Head of caudate nucleus (tissue), 42 donors: ENCODE measurements at regions not wholly inside any gene's neighbourhood (a gene's known extent, or its start where the extent isn't known, plus 50 kb on each side); places are given as distances from the start of the nearest gene placed in this dataset.
"Not testable (repeated sequence)": the region's sequence is repeated elsewhere in the genome, so short reads cannot be mapped to it uniquely, and the experiment has no call there.

Experiments used
- DNase-seq, 42 donors: peaks; one replicate each; pipeline versions ENCODE4 v3.0.0 to v3.0.0-alpha.2; 2020 to 2021; ENCODE audit warnings: mixed read lengths in 7 of 42
- intact Hi-C: fragments of 100-400 bp; cut with DNase I; formaldehyde crosslinking; loops from one replicate; pipeline ENCODE4 v1.15.0; 2022

DNA sequence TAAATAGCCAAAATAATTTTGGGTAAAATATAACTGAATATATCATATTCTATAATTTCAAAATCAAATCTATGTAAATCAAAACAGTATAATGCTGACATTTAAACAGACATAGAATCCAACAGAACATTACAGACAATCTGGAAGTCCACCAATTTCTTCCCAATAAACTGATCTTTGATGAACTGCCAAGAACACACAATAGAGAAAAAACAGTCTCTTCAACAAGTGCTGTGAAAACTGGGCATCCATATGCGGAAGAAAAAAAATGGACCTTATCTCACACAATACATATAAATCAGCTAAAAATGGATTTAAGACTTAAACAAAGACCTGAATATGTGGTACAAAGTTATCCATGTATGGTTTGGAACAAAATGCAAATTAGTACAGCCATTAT, 1022.7 kb downstream of the TMEM121 start:
- intact Hi-C loops = no loop called here

DNA sequence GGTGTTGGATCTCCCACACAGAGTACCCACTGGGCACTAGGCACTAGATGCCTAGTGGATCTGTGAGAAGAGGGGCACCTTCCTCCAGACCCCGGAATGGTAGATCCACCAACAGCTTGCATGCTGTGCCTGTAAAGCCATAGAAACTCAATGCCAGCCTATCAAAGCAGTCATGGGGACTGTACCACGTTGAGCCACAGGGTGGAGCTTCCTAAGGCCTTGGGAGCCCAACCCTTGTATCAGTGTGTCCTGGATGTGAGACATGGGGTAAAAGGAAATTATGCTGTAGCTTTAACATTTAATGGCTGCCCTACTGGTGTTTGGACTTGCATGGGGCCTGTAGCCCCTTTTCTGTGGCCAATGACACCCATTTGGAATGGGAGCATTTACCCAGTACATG, 1024.9 kb downstream of the TMEM121 start:
- DNase-seq = no peak
- intact Hi-C loops = no loop called here

More for the DNA sequence above, 1022.7 kb downstream of the TMEM121 start:
- no peak for DNase-seq

DNA sequence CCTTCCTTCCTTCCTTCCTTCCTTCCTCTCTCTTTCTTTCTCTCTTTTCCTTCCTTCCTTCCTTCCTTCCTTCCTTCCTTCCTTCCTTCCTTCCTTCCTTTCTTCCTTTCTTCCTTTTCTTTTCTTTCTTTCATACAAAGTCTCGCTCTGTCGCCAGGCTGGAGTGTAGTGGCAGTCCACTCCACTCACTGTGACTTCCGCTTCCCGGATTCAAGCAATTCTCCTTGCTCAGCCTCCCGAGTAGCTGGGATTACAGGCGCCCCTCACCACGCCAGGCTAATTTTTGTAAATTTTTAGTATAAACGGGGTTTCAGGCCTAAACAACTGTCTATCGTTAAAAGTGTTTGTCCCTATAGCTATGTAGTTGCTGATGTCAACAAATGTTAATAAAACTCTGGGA, 1029.8 kb downstream of the TMEM121 start:
- DNase-seq, intact Hi-C loops: not testable (repeated sequence)

DNA sequence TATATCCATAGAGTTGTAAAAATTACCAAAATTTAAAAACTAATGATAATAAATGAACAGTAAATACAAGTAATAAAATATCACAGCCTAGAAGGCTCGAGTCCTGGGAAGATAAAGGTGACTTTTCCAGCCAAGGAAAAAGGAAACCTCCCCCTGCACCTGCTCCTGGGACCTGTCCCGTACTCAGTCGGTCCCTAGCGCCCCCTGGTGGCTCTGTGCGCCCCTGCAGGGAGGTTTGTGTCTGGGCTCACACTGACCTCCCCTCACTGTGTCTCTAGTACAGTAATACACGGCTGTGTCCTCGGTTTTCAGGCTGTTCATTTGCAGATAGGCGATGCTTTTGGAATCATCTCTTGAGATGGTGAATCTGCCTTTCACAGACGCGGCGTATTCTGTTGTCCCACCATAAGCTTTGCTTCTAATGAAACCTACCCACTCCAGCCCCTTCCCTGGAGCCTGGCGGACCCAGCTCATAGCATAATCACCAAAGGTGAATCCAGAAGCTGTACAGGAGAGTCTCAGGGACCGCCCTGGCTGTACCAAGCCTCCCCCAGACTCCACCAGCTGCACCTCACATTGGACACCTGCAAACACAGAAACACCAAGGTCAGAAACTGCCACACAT, 1030.4 kb downstream of the TMEM121 start:
- intact Hi-C loops = no loop called here
- peak in 15 of 42 donors; percentile 2 to 56 (median 20) for DNase-seq

DNA sequence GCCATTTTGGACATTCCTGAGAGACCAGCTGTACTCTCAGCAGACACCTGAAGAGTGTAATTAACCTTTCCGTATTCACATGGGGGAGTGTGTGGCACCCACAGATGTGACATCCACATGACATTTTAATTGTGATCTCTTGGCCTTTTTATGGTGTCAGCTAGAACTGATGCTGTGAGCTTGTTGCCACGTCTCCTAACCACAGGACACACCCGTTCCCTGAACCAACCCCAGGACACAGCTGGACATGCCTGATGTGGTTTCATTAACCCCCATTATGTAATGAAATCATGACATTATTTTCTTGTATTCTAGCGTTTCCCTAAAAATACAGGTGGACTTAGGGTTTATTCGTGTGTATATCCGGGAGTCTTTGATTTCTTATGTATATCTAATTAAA, 1036.1 kb downstream of the TMEM121 start:
- intact Hi-C loops = no loop called here

DNA sequence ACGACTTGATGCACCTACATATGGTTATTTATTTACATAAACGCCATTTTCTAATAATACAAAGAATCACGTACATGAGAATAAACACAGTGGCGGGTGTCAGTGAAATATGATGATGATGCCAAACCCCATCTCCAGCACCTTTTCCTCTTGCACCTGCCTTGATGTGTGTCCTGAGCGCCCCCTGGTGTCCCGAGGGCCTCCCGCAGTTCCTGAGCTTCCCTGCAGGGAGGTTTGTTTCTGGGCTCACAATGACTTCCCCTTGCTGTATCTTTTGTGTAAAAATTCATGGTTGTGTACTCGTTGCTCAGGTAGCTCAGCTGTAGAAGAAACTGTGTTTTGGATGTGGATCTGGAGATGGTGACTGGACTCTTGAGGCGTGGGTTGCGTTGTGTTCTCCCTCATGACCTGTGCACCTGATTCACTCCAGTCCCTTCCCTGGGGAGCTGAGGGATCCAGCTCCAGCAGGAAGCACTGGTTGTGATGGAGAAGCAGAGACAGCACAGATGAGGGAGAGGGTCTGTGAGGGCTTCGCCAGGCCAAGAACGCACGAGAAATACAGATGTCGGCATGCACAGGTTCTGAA, 1037.8 kb downstream of the TMEM121 start:
- intact Hi-C loops = no loop called here
- peak in 1 of 42 donors; percentile 8 for DNase-seq

More for the DNA sequence above, 1036.1 kb downstream of the TMEM121 start:
- no peak for DNase-seq

DNA sequence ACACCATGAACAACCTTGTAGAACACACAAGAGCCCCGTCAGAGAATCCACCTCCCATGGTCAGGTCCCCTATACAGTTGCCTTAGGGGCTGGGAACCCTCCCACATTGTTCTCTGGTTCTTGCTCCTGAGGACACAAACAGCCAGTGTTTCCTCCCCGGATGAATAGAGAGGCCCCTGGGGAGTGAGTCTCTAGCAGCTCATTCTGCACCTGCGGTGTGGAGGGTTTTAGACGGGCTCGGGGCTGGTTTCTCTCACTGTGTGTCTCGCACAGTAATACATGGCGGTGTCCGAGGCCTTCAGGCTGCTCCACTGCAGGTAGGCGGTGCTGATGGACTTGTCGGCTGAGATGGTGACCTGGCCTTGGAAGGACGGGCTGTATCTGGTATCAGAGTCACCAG, 1052.1 kb downstream of the TMEM121 start:
- intact Hi-C loops = no loop called here
- DNase-seq = no peak

DNA sequence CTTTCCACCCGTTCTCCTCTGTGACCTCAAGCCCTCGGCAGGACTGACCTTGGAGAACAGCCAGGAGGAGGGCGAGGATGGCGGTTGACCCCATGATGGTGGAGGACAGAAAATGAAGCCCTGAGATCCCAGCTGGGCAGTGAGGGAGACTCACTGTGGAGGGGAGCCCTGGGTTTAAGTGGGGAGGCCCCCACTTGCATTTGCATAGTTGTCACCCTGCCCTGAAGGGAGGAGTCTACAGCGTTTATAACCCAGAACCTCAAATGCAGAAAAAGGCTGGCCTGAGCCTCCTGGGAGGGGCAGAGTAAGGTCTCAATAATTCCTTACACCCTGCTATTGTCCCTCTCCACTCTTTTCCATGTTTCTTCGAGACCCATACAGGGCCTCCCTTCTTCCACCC, 1052.7 kb downstream of the TMEM121 start:
- intact Hi-C loops = no loop called here

DNA sequence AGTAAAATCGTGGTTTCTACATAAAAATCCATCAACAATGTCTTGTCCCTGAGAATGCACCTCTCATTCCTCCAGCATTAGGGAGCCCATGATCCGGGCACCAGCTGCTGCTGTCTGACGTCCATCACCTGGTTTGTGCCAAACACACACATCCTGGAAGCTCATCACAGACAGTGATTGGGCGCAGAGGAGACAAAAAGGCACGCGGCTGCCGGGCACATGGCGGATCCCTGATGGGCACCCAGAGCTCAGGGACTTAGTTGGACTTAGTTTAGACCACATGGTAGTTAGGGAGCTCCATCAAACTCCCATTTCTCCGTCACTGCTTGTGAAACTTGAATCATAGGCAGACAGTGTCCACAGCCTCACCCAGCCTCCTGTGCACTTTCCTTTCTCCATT, 1059.3 kb downstream of the TMEM121 start:
- DNase-seq = no peak
- intact Hi-C loops = no loop called here

More for the DNA sequence above, 1052.7 kb downstream of the TMEM121 start:
- DNase-seq = no peak

DNA sequence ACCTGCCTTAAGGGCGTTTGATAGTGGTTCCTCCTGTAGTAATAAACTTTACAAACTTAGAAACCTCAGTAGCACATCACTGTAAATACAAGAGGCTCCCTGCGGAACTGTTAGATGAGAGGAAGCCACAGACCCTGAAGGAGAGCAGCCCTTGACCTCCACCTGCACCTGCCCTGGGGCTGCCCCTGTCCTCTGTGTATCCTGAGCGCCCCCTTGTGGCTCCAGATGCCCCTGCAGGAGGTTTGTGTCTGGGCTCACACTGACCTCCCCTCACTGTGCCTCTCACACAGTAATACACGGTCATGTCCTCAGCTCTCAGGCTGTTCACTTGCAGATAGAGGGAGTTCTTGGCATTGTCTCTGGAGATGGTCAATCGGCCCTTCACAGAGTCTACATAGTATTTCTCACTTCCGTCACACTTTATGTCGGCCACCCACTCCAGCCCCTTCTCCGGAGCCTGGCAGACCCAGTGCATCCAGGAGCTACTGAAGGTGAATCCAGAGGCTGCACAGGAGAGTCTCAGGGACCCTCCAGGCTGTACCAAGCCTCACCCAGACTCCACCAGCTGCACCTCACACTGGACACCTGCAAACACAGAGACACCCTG, 1059.8 kb downstream of the TMEM121 start:
- intact Hi-C loops = no loop called here
- DNase-seq = peak in 6 of 42 donors; percentile 2 to 51 (median 12)

DNA sequence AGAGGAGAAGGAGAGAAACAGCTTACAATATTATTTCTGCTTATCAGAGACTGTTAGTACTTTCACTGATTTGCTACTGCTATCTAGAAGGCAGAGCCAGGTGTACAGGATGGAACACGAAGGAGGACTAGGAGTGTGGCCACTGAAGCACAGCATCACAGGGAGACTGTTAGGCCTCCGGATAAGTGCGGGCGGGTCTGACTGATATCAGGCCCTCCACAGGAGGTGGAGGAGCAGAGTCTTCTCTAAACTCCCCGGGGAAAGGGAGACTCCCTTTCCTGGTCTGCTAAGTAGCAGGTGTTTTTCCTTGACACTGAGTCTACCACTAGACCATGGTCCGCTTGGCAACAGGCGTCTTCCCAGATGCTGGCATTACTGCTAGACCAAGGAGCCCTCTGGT, 1065.2 kb downstream of the TMEM121 start:
- DNase-seq, intact Hi-C loops: not testable (repeated sequence)

DNA sequence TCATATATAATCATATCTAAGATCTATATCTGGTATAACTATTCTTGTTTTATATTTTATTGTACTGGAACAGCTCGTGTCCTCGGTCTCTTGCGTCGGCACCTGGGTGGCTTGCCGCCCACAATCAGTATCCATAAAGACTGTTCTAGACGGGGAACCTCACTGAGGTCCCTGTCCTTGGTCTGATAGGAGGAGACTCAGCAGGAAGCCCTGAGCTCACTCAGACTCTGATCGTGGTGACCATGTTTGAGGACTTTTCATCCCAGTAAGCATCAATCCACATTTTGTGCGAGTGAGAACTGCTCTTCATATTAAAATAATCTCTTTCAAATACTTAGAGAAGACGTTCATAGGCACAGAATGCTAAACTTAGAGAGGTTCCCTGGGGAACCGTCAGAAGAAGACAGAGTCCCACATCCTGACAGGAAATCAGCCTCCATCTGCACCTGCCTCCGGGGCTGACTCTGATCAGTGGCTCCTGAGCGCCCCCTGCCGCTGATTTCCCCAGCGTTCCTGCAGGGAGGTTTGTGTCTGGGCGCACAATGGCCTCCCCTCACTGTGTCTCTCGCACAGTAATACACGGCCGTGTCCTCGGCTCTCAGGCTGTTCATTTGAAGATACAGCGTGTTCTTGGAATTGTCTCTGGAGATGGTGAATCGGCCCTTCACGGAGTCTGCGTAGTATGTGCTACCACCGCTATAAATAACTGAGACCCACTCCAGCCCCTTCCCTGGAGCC, 1065.9 kb downstream of the TMEM121 start:
- peak in 1 of 42 donors; percentile 46 for DNase-seq
- intact Hi-C loops = not testable (repeated sequence)

DNA sequence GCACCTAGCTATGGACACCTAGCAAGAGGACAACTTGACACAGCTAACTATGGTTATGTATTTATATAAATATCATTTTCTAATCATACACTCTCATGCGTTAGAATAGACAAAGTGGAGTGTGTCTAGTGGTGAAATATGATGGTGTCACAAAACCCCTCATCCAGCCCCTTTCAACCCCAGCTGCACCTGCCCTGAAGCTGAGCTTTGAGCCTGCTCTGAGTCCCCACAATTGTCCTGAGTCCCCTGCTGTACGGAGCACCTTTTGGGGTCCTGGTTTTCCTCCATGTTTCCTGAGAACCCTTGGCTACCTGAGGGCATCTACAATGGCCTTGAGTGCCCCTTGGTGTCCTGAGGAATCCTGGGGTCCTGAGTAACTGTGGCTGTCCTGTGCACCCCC, 1072.8 kb downstream of the TMEM121 start:
- no peak for DNase-seq

DNA sequence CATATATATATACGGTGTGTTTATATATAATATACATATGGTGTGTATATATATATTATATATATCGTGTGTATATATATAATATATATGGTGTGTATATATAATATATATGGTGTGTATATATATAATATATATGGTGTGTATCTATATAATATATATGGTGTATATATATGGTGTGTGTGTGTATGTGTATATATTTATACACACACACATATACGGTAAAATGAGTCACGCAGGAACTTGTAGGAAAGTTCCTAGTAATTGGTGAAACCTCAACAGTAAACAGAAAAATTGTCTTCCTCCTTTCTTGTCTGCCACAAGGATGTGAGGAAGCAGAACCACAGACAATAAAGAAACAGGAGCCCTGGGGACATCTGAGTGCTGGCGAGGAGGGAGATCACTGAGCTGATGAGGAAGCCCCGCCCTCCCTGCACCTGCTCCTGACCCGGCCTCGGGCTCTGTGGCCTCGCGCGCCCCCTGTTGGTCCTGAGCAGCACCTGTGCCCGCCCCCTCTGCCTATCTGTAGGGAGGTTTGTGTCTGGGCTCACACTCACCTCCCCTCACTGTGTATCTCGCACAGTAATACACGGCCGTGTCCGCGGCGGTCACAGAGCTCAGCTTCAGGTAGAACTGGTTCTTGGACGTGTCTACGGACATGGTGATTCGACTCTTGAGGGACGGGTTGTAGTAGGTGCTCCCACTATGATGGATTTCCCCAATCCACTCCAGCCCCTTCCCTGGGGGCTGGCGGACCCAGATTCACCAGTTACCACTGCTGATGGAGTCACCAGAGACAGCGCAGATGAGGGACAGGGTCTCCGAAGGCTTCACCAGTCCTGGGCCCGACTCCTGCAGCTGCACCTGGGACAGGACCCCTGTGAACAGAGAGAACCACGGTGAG, 1079.4 kb downstream of the TMEM121 start:
- intact Hi-C loops = no loop called here
- peak in 1 of 42 donors; percentile 11 for DNase-seq

More for the DNA sequence above, 1072.8 kb downstream of the TMEM121 start:
- intact Hi-C loops = no loop called here

DNA sequence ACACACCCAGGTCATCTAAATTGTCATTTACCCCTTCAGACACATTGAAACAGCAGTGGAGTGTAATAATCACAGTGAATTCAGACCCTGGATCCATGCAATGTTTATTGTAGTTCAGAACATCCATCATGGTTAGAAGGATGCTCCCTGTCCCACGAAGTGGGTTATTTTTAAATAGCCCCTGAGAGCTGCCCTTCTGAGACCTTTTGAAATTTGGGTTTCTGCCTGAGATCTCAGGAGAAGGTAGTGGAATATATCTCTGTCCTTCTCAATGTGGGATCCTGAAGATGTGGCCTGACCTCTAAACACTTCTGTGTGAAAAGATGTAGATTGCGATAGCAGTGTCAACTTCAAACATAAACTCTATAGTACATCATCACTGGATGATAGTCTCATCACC, 1080.6 kb downstream of the TMEM121 start:
- intact Hi-C loops = no loop called here
- no peak for DNase-seq

DNA sequence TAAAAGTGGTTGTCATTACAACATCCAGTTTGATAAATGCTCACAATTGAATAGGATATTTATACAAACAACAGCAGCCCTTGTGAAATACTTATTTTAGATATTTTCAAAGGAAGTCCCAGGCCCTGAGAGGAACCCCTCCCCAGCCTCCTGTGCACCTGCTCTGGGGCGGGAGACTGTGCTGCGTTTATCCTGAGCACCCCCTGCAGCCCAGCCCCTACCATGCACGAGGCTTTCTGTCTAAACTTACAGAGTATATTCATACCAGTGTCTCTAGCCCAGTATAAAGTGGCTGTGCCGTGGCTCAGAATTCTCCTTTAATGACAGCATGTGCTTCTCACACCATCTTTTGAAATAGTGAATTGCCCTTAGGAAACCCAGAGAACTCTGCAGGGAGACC, 1084.3 kb downstream of the TMEM121 start:
- no peak for DNase-seq
- intact Hi-C loops = no loop called here

DNA sequence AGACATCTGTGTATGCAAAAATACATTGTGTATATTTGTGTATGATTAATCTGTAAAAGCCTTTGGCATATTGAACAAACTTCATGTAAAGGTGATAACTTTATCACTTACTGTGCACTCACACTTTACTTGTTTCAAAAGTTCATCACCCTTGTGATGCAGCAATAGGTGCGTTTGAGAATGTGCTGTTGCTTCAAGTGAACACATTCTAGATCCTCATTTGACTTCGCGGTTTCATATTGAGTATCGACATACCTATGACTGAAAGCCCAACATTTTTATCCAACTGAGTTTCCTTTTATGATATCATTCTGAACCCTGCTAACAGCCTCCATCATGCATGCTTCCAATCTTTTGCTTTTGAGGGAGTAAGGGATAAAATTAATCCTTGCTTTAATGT, 1086.9 kb downstream of the TMEM121 start:
- no peak for DNase-seq
- intact Hi-C loops = no loop called here

DNA sequence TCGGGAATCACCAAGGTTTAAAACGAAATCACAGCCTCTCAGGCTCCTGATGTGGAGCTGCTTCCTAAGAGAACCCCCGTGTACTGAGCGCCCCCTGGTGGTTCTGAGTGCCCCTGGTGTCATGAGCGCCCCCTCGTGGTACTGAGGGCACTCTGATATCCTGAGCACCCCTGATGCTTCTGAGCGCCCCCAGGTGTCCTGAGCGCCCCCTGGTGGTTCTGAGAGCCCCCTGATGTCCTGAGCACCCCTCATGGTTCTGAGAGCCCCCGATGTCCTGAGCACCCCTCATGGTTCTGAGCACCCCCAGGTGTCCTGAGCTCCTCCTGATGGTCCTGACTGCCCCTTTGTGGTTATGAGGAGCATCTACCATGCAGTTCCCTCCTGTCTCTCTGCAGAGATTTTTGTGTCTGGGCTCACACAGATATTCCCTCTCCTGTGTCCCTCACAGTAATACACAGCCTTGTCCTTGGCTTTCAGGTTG, 1092.1 kb downstream of the TMEM121 start:
- DNase-seq = peak in 17 of 42 donors; percentile 1 to 59 (median 19)
- intact Hi-C loops = not testable (repeated sequence)

DNA sequence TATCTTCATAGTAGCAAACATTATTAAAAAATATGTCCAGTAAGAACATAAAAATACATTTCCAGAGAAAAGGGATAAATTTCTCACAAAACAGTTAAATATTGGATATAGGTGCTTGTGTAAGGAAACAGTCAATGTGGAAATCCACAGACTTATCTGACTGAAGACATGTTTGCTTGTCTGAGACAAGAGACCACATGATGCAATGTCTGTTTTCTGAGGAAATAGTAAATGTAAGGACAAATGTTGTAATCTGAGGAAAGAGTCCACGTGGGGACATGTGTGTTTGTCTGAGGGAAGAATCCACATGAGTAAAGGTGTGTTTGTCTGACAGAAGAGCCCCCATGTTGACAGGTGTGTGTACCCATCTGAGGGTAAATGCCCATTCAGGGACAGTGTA, 1093.2 kb downstream of the TMEM121 start:
- DNase-seq = no peak
- intact Hi-C loops = no loop called here
